HUDEP-2 (cell line): ENCODE measurements at regions not wholly inside any gene's neighbourhood (a gene's known extent, or its start where the extent isn't known, plus 50 kb on each side); places are given as distances from the start of the nearest gene placed in this dataset.

ENCODE experiments used
- DNase-seq, 76 experiments: peaks; one replicate each; lab custom pipeline; 2025; ENCODE audit not compliant: unreplicated experiment in 76 of 76; lab: John Stamatoyannopoulos, UW

- no peak for DNase-seq
Observed at GRCh38 chr5:124253203-124253810, 493.1 kb downstream of the ZNF608 start.

- no peak for DNase-seq
Observed at GRCh38 chr5:124252747-124253146, 493.7 kb downstream of the ZNF608 start.

- no peak for DNase-seq
Observed at GRCh38 chr5:124252191-124252638, 494.2 kb downstream of the ZNF608 start.

GRCh38 chr5:124245276-124245675, 501.2 kb downstream of the ZNF608 start:
- DNase-seq, result no peak

GRCh38 chr5:124240732-124241131, 505.7 kb downstream of the ZNF608 start:
- DNase-seq, result no peak

- DNase-seq, result no peak
Observed at GRCh38 chr5:124239572-124239971, 506.9 kb downstream of the ZNF608 start.

GRCh38 chr5:124238350-124238749, 508.1 kb downstream of the ZNF608 start:
- DNase-seq, result no peak

GRCh38 chr5:124237206-124237695, 509.2 kb downstream of the ZNF608 start:
- no peak for DNase-seq

GRCh38 chr5:124236361-124237205, 509.9 kb downstream of the ZNF608 start:
- DNase-seq, result no peak

- DNase-seq, result no peak
Observed at GRCh38 chr5:124235576-124235975, 510.9 kb downstream of the ZNF608 start.

GRCh38 chr5:124234770-124235562, 511.5 kb downstream of the ZNF608 start:
- no peak for DNase-seq

GRCh38 chr5:124234022-124234769, 512.2 kb downstream of the ZNF608 start:
- DNase-seq, result no peak

- no peak for DNase-seq
Observed at GRCh38 chr5:124232515-124232914, 513.9 kb downstream of the ZNF608 start.

GRCh38 chr5:124231802-124232201, 514.6 kb downstream of the ZNF608 start:
- no peak for DNase-seq

- no peak for DNase-seq
Observed at GRCh38 chr5:124231230-124231629, 515.2 kb downstream of the ZNF608 start.

- DNase-seq, result no peak
Observed at GRCh38 chr5:124230456-124230855, 516.0 kb downstream of the ZNF608 start.

GRCh38 chr5:124229352-124229751, 517.1 kb downstream of the ZNF608 start:
- DNase-seq, result no peak

- no peak for DNase-seq
Observed at GRCh38 chr5:124227914-124228313, 518.5 kb downstream of the ZNF608 start.

GRCh38 chr5:124220418-124220817, 526.0 kb downstream of the ZNF608 start:
- no peak for DNase-seq

GRCh38 chr5:124212934-124213333, 533.5 kb downstream of the ZNF608 start:
- no peak for DNase-seq
